Stimulated activated CD4-positive, alpha-beta T cell treated with anti-CD3 and anti-CD28 coated beads, Interleukin-2, amount 100 ng/mL, for 4 hours (primary cell): ENCODE measurements at regions not wholly inside any gene's neighbourhood (a gene's known extent, or its start where the extent isn't known, plus 50 kb on each side); places are given as distances from the start of the nearest gene placed in this dataset.

Source experiments
- DNase-seq: peaks from one replicate; pipeline ENCODE4 v3.0.0-alpha.2; 2020; ENCODE audit warnings: low read depth

- DNase-seq: no peak
Observed at GRCh38 chr19:28843761-28844492, 369.0 kb downstream of the UQCRFS1 start.

- no peak for DNase-seq
Observed at GRCh38 chr19:28841531-28841930, 371.4 kb downstream of the UQCRFS1 start.

DNA sequence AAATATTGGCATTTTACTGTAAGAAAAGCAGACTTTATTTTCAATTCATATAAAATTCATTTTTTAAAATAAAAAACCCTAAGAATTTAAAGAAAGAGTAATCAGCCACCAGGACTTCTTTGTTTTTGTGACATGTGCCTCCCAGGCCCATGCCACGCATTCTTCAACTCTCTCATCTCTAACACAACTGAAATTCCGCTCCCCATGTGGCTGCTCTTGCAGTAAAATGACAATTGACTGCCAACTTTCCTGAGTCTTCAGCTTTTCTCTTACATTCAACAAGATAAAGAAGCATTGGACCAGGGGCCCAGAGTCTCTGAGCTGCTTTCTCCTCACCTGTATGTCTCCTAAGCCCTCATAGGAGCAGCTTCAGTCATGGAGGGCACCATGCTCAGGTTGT is 372.1 kb downstream of the UQCRFS1 start:
- no peak for DNase-seq

GRCh38 chr19:28839455-28839854 is 373.5 kb downstream of the UQCRFS1 start:
- no peak for DNase-seq

DNA sequence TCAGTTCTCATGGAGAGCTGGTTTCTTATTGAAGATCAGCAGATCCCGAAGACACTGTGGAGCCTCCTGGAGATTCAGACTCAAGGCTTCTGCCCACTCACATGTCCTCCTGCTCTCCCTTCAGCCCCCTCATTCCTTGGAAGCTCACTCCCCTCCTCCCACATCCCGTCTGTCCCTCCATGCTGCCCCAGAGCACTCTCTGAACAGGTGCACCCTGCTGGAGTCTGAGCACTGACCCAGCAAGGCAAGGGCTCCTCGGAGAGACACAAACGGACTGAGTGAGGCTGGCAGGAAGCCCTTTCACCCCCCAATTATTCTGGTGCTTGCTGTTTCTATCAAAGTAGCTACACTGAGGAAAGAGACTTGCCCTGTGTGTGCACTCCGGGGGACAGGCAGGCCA is 374.0 kb downstream of the UQCRFS1 start:
- no peak for DNase-seq

DNA sequence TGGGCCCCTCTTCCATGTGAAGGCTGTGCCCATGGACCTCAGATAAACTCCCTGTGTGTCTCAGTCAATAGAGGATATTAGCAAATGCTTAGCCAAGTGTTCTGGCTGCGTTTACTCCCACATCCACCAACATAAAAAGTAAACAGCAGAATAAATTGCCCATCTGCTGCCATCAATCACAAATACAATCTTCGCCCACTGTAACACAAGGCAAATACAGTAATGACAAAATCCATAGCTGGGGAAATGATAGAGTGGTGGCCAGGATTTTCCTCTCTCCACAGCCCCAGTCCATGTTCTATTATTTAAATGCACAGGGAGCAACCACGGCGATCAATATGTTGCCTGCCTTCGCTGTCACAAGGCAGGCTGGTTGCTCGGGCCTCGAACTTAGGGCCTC is 376.5 kb downstream of the UQCRFS1 start:
- no peak for DNase-seq

GRCh38 chr19:28834996-28835395 is 378.0 kb downstream of the UQCRFS1 start:
- DNase-seq: no peak

- DNase-seq: no peak
Observed at GRCh38 chr19:28831462-28831861, 381.5 kb downstream of the UQCRFS1 start.

DNA sequence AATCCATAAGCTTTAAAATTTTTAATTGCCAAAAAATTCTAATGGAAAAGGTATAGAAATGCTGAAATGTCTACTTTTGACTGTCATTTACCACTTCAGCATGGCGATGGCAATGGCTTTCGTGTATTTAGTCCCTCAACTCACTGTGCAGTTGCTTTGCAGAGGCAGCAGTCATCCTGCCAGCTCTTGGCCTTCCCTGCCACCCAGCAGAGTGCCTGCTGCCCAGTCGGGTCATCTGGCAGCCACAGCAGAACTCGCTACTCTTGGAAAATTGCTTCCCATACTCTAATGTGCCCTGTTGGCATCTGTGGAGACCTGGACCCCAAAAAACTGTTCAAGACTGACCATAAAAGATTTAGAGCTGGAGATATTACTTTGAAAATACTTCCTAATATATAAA is 383.2 kb downstream of the UQCRFS1 start:
- DNase-seq: no peak

DNA sequence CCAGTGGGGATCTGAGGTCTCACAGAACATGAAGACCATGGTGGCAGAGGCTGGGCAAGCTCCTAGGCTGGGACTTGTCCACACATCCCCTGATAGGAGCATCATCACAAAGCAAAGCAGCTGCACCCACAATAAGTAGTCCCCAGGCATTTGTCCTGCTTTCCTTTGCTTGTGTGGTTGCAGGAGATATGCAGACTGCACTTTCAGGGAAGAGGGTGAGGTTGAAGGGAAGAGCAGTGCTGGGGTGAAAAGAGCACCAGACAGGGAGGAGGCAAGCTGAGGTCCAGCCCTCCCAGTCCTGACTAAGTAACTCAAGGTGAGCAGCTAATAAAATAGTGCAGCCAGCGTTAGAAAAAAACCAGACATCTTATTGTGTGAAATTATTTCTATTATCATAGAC is 383.6 kb downstream of the UQCRFS1 start:
- no peak for DNase-seq

GRCh38 chr19:28828276-28828870 is 384.6 kb downstream of the UQCRFS1 start:
- no peak for DNase-seq

DNA sequence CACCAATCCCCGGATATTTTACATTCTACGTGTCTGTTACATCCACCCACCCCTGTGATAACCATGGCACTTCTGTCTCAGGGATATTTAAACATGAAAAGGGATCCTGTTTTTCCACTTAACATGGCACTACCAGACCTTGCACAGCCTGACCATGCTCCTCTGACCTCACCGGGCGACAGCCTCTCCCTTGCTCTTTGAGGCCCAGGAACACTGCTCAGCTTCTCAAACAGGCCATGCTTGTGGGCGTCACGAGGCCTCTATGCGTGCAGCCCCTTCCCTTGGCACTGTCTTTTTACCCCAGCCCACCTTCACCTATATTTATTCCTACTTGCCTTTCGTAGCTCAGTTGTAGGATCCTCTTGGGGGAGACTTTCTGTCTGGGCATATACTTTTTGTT is 385.6 kb downstream of the UQCRFS1 start:
- no peak for DNase-seq

- DNase-seq: no peak
Observed at GRCh38 chr19:28823338-28823961, 389.5 kb downstream of the UQCRFS1 start.

DNA sequence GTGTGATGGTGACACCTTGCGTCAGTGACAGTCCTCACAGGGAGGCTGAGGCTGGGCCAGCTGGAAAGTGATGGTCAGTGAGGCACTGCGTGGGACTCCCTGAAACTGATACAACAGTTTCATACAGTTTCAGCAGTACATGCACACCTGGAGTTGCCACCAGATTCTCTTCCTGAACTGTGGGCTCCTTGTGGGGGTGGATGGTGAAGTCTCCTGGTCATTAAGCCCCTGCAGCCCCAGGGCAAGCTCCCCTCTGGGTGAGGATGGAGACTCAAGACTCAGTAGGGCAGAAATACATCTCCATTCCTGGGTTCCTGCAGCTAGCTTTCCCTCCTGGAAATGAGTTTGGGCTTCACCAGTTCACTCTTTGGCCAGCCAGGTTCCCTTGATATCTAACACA is 392.7 kb downstream of the UQCRFS1 start:
- no peak for DNase-seq

GRCh38 chr19:28815257-28815656 is 397.7 kb downstream of the UQCRFS1 start:
- no peak for DNase-seq

DNA sequence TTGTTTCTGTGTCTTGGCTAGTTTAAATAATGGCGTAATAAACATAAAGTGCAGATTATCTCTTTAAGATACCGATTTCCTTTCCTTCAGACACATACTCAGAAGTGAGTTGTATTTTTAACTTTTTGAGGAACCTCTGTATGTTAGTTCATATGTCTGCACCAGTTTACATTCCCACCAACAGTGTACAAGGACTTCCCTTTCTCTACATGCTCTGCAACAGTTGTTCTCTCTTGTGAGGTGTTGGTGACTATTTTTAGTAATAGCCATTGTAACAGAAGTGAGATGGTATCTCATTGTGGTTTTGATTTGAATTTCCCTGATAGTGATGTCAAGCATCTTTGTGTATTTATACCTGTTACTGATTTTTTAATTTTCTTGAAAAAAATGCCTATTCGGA is 418.6 kb downstream of the UQCRFS1 start:
- no peak for DNase-seq

DNA sequence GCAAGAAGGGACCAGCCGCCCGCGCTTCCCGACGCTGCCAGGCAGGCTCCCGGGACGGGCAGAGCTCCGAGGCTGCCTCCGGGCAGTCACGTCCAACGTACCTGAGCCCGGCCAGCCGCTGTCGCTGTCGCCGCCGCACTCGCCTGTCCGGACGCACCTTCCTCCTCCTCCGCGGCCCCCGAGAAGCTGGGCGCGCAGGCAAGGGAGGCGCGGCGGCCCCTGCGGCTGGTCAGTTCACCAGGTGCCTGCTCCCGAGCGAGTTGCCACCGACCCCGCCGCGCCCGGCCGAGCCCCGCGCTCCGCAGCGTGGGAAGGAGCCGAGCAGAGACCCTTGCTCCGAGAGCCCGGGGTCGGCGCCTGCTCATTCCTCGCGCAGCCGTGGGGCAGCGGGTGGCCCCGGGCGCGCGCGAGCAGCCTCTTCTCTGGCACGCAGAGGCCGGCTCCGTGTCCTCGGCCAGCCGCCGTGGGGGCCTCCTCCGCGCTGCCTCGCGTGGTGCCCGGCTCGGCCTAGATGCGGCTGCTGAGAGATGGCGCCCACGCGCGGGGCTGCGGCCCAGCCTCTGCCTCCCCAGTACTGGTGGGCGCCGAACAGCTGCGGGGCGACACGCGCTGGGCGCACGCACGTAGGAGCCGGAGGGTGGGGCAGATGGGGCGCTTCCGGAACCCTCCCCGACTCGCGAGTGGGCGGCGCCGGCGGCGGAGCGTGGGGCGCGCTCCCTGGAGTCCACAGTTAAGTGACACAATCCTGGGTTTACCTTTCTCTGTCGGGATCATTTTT is 419.4 kb downstream of the UQCRFS1 start:
- DNase-seq: no peak

- no peak for DNase-seq
Observed at GRCh38 chr19:28785971-28786370, 427.0 kb downstream of the UQCRFS1 start.

- DNase-seq: no peak
Observed at GRCh38 chr19:28764066-28764465, 448.9 kb downstream of the UQCRFS1 start.

GRCh38 chr19:28746478-28746877 is 466.5 kb downstream of the UQCRFS1 start:
- DNase-seq: no peak

DNA sequence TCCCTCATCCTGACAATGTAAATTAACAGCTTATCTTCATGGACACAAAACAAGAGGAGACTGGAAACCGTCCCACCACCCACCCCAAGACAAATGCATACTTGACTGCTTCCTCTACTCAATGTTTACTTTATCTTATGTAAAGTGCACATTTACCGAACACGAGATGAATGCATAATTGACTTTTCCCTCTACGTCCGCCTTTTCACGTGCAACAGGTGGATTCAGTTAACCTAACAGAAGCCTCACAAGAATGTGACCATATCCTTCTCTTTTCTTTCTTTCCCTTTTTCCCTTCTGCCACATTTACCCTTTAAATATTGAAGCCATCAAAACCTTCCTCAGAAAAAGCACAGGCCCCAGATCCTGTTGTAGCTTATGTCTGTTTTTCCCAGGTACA is 468.0 kb downstream of the UQCRFS1 start:
- DNase-seq: no peak

DNA sequence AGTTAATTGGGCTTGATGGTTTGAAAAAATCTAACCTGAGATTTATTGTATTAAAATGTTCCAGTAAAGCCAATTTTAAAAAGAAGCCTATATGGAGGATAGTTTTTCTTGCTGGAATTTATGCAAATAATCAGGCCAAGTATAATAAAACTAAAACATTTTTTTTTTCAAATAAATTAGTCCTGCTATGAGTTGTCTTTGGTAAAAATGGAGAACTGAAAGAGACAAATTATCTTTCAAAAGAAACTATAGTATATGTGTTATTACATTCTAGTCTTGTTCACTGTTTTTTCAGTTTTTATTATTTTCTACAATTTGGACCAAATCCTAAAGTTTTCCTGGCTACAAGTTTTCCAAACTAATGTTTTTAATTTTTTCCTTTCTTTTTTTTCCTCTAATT is 468.9 kb downstream of the UQCRFS1 start:
- DNase-seq: no peak
